NCI-H510A (cell line): ENCODE measurements at regions not wholly inside any gene's neighbourhood (a gene's known extent, or its start where the extent isn't known, plus 50 kb on each side); places are given as distances from the start of the nearest gene placed in this dataset.
"Not testable (repeated sequence)": the region's sequence is repeated elsewhere in the genome, so short reads cannot be mapped to it uniquely, and the experiment has no call there.

Source experiments
- DNase-seq: peaks from one replicate; lab custom pipeline; 2025; lab: John Stamatoyannopoulos, UW

DNA sequence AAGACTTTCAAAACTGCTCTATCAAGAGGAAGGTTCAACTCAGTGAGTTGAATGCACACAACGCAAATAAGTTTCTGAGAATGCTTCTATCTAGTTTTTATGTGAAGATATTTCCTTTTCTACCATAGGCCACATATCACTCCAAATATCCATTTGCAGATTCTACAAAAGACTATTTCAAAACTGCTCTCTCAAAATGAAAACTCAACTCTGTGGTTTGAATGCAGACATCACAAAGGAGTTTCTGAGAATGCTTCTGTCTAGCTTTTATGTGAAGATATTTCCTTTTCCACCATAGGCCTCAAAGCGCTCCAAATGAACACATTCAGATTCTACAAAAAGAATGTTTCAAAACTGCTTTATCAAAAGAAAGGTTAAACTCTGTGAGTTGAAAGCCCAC is 1093.1 kb upstream of the DEFB115 start:
- not testable (repeated sequence) for DNase-seq

DNA sequence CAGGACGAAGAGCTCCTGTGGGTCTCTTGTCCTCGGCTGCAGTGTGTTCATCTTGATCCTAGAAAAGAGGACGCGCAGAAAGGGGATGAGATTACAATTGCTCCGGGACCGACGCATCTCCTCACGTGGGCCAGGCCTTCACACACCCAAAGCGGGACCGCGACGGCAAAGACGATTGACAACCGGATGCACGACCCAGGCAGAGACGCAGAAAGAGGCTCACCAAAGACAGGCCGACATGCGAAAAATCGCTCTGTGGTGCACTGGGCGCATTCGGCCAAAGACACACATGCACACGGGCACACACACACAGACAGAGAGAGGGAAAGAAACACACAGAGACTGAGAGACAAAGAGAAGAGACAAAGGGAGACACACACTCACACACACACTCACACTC is 1089.9 kb upstream of the DEFB115 start:
- DNase-seq, result no peak

DNA sequence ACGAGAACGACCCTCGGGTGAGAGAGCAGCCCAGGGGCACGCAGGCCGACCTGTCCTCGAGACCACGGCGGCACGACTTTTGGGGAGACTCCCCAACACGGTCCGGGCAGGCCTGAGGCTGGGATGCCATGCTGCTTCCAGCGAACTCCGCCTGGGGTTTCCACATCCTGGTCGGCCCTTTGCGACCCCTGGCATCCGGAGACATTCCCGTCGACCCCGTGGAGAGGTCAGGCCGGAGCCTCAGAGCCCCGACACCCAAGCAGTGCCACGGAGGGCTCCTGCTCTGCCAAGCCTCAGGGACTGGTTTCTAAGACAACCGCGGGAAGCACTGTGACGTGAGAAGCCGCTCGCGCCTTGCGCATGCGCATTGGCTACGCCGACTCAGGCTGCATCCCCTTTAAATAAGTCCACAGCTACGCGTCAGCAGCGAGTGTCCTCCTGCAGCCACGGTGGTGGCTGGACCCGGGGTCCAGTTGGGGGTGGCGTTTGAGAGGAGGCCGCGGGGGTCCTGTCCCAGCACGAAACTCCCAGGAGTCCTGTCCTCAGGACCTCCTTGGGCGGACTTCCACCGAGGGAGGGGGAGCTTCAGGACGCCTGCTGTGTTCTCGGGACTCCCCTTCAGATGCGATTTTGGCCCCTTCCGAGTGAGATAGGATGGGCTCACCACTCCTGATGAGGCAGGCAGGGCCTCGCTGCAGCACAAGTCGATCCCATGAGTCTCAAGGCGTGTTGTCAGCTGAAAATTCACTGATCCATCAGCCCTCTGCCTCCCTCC is 1089.3 kb upstream of the DEFB115 start:
- DNase-seq, result no peak

DNA sequence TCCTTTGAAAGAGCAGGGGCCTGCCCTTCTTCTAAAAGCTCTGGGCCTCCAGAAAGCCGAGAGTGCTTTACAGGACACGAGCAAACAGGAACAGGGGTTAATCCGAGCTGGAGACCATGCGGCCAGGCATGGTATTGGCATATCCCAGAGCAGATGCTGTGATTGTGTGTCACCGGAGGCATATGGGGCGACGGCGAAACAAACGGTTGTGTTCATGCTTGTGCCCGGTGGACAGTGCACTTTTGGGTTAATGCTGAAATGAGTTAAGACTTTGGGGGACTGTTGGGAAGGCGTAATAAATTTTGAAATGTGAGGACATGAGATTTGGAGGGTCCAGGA is 1088.7 kb upstream of the DEFB115 start:
- DNase-seq, result no peak

DNA sequence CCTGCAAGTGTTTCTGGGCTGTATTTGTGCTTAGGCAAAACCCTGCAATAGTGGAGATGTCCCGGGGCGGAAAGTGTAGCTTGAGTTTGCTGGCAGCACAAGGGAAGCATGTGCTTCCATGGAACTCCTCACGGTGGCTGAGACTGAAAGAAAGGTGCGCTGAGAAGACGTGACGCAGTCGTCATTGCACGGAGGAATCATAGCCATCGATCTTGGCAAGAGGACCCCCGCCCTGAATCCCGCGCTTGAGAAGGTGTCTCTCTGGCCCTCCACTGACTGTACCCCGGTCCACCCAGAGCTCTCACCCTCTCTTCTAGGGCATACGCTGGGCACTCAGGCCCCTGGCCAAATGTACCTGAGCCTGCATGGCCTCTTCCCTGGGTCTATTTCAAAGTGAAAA is 1081.8 kb upstream of the DEFB115 start:
- no peak for DNase-seq

DNA sequence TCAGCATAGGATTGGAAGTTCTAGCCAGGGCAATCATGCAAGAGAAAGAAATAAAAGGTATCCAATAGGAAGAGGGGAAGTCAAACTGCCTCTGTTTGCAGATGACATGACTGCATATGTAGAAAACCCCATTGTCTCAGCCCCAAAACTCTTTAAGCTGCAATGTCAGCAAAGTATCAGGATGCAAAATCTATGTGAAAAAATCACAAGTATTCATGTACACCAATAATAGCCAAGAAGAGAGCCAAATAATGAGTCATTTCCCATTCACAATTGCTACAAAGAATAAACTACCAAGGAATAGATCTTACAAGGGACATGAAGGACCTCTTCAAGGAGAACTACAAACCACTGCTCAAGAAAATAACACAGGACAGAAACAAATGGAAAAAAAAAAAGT is 1074.3 kb upstream of the DEFB115 start:
- not testable (repeated sequence) for DNase-seq

DNA sequence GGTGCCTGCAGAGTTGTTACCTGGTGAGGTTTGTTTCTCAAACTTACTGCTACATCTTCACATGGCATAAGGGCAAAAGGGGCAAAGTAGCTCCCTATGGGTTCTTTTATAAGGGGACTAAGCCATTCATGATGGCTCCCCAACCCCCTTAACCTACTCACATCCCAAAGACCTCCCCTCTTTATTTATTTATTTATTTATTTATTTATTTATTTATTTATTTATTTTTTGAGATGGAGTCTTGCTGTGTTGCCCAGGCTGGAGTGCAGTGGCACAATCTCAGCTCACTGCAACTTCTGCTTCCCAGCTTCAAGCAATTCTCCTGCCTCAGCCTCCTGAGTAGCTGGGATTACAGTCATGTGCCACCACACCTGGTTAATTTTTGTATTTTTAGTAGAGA is 1065.7 kb upstream of the DEFB115 start:
- not testable (repeated sequence) for DNase-seq

DNA sequence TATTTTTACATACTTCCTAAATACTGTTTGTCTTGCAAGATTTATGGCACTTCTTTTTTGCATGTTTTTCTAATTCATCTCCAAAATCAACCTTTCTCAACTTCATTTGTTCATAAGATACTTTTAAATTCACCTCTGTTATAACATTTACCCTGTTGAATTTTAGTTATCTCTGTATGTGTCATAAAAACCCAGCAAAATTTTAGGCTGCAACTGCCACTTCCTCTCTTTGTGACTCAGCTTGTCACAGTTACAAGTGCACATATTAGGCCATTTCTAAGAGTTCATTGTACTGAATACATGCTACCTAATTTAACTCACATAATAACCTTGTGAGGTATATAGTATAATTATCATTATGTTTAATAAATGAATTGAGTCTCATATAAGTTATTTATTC is 1023.0 kb upstream of the DEFB115 start:
- DNase-seq, result not testable (repeated sequence)

DNA sequence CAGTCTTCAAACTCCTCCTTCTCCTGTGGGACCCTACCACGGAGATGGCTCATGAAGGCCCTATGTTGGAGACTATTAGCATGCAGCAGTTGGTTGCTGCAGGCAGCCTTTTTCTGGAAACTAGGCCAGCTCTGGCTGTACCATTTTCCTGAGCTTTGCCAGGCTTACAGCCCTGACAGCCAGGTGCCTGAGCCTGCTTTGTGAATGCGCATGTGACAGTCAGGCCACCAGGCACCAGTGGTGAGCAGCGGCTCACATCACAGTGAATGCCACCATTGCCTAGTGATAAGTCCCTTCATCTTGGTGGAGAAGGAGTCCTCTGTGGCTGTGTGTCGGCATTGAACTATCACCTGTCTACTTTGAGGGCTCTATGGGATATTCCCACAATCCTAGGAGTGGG is 982.4 kb upstream of the DEFB115 start:
- DNase-seq, result not testable (repeated sequence)

DNA sequence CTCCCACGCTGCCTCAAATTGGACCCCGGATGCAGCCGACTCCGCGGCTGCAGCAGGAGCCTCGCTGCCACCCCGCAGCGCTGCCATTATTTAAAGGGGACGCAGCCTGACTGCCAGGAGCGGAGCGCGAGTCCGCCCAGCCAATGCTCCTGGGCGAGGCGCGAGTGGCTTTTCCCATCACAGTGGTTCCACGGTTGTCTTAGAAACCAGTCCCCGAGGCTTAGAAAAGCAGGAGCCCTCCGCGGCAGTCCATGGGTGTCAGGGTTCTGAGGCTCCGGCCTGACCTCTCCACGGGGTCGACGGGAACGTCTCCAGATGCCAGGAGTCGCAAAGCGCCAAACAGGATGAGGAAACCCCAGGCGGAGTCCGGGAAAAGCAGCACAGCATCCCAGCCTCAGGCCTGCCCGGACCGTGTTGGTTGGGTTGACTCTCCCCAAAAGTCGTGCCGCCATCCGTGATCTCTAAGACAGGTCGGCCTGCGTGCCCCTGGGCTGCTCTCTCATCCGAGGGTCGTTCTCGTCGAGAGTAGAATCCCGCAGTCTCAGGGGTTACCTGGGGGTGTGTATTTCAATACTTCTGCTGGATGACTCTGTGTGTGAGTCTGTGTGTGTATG is 975.8 kb upstream of the DEFB115 start:
- DNase-seq, result no peak

DNA sequence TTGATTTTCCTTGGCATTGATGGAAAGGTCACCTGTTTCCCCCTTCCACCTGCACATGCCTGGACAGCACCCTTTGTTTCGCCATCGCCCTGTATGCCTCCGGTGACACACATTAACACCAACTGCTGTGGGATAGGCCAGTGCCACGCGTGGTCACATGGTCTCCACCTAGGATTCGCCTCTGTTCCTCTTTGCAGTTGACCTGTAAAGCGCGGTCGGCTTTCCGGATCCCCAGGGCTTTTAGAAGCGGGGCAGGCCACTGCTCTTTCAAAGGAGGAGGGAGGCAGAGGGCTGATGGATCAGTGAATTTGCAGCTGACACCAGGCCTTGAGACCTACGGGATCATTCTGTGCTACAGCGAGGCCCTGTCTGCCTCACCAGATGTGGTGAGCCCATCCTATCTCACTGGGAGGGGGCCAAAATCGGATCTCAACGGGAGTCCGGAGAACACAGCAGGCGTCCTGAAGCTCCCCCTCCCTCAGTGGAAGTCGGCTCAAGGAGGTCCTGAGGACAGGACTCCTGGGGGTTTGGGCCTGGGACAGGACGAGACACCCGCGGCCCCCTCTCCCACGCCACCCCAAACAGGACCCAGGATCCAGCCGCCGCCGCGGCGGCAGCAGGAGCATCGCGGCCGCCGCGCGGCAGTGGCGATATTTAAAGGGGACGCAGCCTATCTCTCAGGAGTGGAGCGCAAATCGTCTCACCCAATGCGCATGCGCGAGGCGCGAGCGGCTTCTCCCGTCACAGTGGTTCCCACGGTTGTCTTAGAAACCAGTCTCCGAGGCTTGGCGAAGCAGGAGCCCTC is 973.8 kb upstream of the DEFB115 start:
- DNase-seq, result not testable (repeated sequence)

DNA sequence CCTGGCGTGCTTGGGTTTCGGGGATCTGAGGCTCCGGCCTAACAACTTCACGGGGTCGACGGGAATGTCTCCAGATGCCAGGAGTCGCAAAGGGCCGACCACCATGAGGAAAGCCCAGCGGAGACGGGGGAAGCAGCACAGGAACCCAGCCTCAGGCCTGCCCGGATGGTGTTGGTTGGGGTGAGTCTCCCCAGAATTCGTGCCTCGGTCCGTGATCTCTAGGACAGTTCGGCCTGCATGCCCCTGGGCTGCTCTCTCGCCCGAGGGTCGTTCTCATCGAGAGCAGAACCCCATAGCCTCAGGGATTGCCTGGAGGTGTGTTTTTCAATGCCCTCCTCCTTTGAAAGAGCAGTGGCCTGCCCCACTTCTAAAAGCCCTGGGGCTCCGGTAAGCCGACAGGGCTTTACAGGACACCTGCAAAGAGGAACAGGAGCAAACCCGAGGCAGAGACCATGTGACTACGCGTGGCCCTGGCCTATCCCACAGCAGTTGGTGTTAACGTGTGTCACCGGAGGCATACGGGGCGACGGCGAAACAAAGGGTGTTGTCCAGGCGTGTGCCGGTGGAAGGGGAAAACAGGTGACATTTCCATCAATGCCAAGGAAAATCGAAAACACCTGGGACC is 973.1 kb upstream of the DEFB115 start:
- DNase-seq, result no peak

DNA sequence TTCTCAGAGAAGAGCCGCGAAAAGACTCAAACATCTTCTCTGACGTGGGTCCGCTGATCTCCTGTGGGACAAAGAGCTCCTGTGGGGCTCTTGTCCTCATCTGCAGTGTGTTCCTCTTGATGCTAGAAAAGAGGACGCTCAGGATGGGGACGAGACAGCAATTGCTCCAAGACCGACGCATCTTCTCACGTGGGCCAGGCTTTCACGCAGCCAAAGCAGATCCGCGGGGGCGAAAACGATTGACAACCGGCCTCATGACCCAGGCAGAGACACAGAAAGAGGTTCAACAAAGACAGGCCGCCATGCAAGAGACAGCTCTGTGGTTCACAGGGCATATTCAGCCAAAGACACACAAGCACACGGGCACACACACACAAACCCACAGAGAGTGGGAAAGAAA is 971.8 kb upstream of the DEFB115 start:
- no peak for DNase-seq

DNA sequence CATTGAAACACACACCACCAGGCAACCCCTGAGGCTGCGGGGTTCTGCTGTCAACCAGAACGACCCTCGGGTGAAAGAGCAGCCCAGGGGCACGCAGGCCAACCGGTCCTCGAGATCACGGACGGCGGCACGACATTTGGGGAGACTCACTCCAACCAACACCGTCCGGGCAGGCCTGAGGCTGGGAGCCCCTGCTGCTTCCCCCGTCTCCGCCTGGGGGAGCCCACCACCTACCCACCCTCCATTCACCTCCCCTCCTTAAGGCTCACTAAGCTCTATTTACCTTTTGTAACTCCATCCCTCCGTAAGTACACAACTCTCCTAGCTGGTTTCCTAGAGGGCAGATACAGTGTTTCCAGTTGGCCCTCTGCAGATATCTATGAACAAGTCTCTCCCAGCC is 971.3 kb upstream of the DEFB115 start:
- DNase-seq, result no peak

DNA sequence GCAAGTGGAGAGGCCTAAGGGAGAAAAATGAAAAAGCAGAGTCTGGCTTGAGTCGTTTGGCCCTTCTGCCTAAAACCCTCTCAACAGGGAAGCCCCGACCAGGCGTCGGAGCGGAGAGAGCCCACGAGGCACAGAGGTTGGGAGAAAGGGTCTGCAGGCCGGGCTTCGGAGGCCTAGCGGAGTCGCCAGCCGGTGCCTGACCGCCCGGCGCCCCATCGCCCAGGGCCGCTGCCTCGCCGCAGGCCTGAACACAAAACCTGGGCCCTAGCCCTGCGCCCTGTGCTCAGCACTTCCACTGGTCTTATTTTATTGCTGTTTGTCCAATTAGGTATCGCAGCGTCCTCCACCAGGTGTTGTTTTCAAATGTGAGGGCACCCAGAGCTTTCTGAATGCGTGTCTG is 970.0 kb upstream of the DEFB115 start:
- not testable (repeated sequence) for DNase-seq

DNA sequence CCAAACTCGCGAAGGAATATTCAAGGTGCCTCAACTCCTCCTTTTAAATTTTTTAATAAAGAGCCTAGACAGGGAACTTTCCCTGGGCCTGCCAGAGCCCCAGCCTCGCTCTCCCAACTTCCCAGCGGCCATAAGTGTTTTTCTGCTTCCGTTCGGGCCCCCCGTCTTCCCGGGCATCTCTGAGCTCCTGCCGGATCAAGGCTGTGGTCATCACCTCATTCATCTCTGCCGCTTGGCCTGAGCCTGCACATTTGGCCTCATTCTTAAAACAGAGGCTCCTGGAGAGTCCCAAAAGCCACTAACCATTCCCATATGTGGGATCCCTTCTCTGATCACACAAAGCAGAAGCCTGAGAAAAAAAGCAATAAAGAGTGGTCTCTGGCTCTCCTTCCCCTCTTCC is 969.1 kb upstream of the DEFB115 start:
- no peak for DNase-seq

DNA sequence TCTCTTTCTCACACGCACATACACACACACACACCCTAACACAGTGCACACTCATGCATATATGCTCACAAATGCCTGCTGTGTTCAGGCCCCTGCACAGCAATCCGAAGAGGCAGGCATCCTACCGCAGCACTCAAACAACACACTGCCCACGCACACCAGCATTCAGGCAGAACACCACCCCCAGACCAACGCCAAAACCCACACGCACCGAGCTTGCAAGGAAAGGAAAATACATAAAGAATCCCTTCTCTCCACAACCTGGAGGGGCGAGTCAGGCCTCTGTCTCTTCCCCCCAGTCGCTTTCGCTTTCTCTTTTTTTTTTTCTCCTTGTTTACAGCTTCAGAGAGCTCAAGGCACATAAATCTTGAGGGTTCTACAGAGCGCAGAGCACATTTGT is 968.4 kb upstream of the DEFB115 start:
- not testable (repeated sequence) for DNase-seq

DNA sequence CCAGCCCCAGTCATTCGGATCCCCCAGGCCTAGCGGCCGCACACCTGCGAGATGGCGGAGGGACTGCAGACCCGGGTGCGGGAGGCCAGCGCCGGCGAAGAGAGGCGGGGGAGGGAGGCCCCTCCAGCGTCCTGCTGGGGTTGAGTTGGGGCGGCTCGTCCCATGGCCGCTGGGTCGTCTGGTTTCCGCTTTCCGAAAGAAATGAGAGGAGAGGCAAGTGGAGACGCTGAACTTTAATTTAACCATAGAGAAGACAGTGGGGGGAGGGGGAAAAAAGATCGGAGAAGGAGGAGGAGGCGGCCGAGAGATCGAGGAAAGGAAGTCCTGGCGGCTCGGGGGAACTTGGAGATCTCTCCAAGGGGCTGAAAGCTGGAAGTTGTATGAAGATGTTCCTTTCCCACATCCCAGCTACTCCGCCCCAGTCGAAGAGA is 967.7 kb upstream of the DEFB115 start:
- DNase-seq, result not testable (repeated sequence)

DNA sequence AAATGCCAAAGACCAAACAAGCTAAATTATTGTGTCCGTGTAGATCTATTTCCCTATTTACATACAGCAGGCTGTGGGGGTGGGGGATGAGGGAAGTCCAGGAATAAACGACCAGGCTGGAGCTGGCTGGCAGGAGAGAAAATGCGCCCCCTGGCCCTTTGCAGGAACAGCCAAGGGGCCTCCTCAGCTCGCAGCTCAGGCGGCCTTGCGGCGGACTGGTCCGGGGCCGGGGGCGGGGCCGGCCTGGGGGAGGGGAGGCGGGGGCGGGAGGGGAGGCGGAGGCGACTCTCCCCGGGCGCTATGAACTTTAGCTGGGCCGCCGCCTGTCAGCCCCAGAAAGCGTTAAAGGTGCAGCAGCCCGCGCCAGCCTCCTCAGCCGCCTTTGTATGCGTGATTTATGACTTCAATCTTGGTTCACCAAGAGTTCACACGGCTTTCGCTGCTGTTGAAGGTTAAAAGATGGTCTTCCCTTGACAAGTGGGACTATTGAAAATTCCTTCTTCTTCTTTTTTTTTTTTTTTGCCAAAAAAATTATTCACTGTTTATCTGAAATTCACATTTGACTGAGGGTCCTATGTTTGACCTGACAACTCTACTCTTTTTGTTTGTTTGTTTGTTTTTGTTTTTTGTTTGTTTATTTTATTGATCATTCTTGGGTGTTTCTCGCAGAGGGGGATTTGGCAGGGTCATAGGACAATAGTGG is 967.0 kb upstream of the DEFB115 start:
- DNase-seq, result not testable (repeated sequence)

DNA sequence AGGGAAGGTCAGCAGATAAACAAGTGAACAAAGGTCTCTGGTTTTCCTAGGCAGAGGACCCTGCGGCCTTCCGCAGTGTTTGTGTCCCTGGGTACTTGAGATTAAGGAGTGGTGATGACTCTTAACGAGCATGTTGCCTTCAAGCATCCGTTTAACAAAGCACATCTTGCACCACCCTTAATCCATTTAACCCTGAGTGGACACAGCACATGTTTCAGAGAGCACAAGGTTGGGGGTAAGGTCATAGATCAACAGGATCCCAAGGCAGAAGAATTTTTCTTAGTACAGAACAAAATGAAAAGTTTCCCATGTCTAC is 966.4 kb upstream of the DEFB115 start:
- not testable (repeated sequence) for DNase-seq

DNA sequence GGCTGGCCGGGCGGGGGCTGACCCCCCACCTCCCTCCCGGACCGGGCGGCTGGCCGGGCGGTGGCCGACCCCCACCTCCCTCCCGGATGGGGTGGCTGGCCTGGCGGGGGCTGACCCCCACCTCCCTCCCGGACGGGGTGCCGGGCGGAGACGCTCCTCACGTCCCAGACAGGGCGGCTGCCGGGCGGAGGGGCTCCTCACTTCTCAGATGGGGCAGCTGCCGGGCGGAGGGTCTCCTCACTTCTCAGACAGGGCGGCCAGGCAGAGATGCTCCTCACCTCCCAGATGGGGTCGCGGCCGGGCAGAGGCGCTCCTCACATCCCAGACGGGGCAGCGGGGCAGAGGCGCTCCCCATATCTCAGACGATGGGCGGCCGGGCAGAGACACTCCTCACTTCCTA is 965.8 kb upstream of the DEFB115 start:
- not testable (repeated sequence) for DNase-seq

DNA sequence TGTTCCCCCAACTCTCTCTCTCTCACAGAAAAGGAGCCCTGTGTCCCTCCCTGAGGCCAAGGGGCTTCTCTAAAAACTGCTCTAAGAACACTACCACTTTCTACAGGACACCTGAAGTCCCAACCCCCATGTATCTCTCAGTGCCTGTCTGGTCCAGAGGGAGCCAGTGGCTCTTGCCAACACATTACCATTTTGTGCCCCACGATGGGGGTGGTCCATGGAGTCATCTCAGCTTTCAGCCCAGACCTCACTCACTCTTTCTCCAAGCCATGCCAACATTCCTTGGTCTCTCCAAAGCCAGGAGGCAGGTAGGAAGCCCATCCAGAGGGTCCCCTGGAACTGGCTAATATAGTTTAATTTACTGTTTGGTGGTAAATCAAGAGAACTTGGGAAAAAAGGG is 962.1 kb upstream of the DEFB115 start:
- not testable (repeated sequence) for DNase-seq
